HG03039 (cell line): ENCODE measurements at regions not wholly inside any gene's neighbourhood (a gene's known extent, or its start where the extent isn't known, plus 50 kb on each side); places are given as distances from the start of the nearest gene placed in this dataset.
"Not testable (repeated sequence)": the region's sequence is repeated elsewhere in the genome, so short reads cannot be mapped to it uniquely, and the experiment has no call there.

Experiments
- ATAC-seq: cut with Tn5 transposase; IDR thresholded peaks from one replicate; pipeline ENCODE4 v1.9.1; 2021; ENCODE audit warnings: mild to moderate bottlenecking, moderate library complexity; ENCODE audit not compliant: unreplicated experiment

- no peak for ATAC-seq
These were observed 68.7 kb upstream of the PRR23C start for GRCh38 chr3:139113231-139113992.

GRCh38 chr3:139113993-139114375, 69.3 kb upstream of the PRR23C start:
- no peak for ATAC-seq

GRCh38 chr3:139116631-139117030, 71.9 kb upstream of the PRR23C start:
- ATAC-seq = not testable (repeated sequence)

GRCh38 chr3:139117136-139117675, 72.5 kb upstream of the PRR23C start:
- ATAC-seq = no peak

GRCh38 chr3:139117883-139118760, 73.4 kb upstream of the PRR23C start:
- ATAC-seq = no peak

- ATAC-seq = no peak
These were observed 74.1 kb upstream of the PRR23C start for GRCh38 chr3:139118835-139119234.

GRCh38 chr3:139119331-139120025, 74.8 kb upstream of the PRR23C start:
- no peak for ATAC-seq

GRCh38 chr3:139120086-139121056, 75.7 kb upstream of the PRR23C start:
- no peak for ATAC-seq

GRCh38 chr3:139121513-139122220, 77.0 kb upstream of the PRR23C start:
- no peak for ATAC-seq

GRCh38 chr3:139122221-139122581, 77.5 kb upstream of the PRR23C start:
- no peak for ATAC-seq

GRCh38 chr3:139122612-139123011, 77.9 kb upstream of the PRR23C start:
- ATAC-seq = no peak

GRCh38 chr3:139123377-139124095, 78.8 kb upstream of the PRR23C start:
- ATAC-seq = no peak

GRCh38 chr3:139124197-139124596, 79.5 kb upstream of the PRR23C start:
- no peak for ATAC-seq

- no peak for ATAC-seq
These were observed 82.4 kb upstream of the PRR23C start for GRCh38 chr3:139127101-139127500.

- ATAC-seq = not testable (repeated sequence)
These were observed 82.9 kb upstream of the PRR23C start for GRCh38 chr3:139127629-139128028.

GRCh38 chr3:139128803-139129202, 84.1 kb upstream of the PRR23C start:
- no peak for ATAC-seq

- ATAC-seq = no peak
These were observed 85.2 kb upstream of the PRR23C start for GRCh38 chr3:139129892-139130291.

GRCh38 chr3:139130390-139131140, 85.9 kb upstream of the PRR23C start:
- ATAC-seq = no peak
